DMS53 (cell line): ENCODE measurements at regions not wholly inside any gene's neighbourhood (a gene's known extent, or its start where the extent isn't known, plus 50 kb on each side); places are given as distances from the start of the nearest gene placed in this dataset.
"Not testable (repeated sequence)": the region's sequence is repeated elsewhere in the genome, so short reads cannot be mapped to it uniquely, and the experiment has no call there.

Experiments
- DNase-seq: peaks from one replicate; lab custom pipeline; 2025; lab: John Stamatoyannopoulos, UW

DNA sequence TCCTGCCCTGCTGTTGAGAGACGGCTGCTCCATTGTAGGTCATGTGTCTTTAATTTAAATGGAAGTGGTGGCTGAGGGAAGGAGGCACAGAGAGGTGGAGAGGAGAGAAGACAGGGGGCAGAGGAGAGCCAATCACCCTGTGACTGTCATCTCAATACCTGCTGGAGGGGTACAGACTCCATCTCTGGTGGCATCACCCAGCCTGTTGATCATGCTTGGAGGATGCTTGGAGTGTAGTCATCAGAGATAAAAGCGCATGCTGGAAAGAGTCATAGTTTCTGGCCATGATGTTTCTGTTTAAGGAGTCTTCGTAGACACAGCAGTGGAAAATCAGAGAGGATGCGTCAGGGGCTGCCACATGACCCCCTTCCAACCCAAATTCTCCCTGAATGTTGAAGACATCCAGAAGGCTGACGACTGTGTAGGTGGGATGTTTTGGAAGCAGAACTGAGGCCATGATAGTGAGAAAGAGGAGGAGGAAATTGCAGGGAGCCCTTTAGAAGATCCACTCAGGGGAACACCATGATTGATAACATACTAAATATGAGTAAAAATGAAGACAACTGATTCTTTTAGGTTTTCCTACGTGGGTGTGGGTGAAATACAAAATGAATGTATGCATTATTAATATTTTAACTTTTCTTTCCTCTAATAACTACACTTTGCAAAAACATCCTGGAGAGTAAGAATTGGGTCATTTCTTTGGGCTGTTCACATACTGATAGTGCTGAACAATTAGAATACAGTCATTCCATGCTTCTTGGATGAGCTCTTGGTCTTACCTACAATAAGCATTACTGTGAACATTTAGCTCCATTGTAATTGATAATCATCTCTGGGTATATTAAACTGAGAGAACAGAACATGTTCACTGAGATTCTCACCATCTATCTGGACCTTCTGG is 210.6 kb upstream of the ATP10A start:
- DNase-seq, result no peak

DNA sequence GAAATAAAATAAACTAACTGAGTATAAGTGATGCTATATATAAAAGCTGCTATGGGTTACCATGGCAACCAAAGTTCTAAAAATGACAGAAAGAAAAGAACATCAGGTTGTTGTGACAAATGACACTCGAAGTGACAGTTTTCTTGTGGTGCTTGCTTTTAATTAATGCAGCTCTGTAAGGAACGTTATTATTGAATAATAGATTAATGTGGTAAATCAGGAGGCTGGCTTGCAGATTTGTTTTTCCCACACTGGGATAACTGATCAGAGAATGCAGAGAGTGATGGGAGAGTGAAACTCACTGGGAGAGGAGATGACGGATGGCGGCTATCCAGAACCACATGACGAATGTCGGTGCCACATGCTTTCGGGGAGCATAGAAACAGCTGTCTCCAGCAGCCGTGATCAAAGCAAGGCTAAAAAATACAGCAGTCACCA is 207.0 kb upstream of the ATP10A start:
- no peak for DNase-seq

DNA sequence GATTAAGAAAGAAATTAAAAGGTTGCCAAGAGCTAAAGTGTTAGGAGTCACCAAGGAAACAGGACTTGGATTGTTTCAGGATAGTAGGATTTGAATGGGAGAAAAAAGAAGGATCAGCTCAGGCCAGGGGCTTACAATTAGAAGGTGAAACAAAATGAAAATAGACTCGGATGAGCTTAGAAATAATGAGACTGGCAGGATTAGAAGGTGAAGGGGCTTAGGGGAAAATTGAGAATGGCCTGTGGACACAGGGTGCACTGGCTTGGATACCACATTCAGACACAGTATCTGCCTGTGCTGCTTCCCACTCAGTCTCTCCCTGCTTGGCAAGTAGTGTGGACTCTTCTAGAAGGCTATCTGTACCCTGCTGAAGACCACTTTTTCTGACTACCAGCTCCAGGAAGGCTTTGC is 206.1 kb upstream of the ATP10A start:
- DNase-seq, result no peak

DNA sequence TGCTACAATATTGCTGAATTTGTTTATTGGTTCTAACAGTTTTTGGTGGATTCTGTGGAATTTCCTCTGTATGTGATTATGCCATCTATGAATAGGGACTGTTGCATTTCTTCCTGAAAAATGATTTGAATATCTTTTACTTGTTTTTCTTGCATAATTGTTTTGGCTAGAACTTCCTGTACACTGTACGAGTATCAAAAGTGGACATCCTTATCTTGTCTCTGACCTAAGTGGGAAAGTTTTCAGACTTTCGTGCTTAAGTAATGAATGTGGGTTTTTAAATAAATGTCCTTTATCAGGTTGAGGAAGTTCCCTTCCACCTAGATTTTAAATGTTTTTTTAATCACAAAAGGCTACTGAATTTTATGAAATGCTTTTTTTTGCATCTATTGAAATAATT is 203.8 kb upstream of the ATP10A start:
- DNase-seq, result no peak

DNA sequence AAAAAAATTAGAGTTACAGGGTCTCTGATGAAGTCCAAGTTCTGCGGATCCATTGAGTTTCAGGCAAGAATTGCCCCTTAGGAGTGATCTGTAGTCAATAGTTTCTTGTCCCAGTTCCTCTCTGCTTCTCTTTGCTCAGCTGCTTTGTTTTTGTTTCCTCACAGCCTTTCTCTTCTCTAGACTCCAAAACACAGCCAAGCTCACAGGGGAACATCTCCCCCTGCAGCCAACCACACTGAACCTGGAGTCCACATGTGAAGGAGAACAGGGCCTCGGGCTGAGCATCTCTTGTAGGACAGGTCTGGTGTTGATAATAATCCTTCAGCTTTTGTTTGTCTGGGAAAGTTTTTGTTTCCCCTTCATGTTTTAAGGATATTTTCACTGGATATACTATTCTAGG is 202.6 kb upstream of the ATP10A start:
- DNase-seq, result no peak

DNA sequence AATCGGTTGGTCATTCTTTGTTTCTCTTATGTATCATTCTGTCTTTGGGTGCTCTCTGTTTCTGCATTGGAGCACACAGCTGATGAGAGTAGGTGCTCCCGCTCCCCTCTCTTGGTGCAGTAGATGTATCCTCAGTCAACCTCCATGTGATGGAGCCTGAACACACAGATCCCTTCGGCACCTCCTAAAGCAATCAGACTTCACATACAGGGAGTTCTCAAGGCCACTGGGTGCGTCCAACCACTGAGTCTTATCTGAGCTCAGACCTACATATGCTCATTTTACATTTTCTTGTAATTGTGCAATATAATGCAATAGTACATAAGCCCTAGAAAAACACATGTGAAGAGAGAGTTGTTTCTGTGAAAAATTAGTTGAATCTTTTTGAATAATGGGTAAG is 198.1 kb upstream of the ATP10A start:
- DNase-seq, result no peak

DNA sequence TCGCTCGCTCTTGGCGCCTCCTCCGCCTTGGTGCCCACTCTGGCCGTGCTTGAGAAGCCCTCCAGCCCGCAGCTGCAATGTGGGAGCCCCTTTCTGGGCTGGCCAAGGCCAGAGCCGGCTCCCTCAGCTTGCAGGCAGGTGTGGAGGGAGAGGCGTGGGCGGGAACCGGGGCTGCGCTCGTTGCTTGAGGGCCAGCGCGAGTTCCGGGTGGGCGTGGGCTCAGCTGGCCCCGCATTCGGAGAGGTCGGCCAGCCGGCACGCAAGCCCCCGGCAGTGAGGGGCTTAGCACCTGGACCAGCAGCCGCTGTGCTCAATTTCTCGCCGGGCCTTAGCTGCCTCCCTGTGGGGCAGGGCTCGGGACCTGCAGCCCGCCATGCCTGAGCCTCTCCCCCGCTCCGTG is 193.6 kb upstream of the ATP10A start:
- not testable (repeated sequence) for DNase-seq

DNA sequence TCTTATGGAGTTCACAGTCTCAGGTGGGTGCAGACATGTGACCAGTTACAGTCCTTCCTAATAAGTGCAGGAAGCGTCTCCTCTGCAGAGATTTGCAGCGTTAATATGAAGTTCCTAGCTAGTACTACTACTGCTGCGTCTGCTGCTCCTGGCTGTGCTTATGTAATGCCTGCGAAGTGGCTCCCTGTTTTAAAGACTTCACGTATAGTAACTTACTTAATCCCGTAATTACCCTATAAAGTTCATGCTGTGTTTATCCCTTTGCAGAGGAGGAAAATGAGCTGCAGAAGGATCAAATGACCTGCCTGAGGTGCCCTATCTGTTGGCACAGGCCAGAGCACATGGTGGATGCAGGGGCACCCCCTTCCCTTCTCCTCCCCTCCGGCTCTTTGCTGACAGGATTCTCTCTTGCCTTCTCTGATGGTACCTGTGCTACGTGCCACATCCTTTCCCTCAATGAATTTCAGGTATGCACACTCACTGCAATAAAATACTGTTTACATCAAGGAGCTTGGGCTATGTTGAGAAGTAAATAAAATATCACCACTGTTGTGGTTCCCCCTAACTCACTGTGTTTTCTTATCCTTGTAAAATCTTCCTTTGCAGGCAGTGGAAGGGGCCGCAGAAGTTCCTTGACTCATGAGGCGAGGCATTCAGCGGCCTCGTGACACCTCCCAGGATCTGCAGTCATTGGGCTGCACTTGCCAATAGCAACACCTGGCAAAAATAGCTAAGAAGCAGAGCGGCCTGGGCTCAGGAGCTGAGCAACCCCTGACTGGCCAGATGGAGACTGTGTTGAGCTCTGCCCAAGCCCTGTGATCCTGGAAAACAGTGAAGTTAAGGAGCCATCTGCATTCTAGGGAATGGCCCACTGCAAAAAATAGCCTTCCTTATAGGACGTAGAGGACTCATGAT is 188.9 kb upstream of the ATP10A start:
- no peak for DNase-seq

DNA sequence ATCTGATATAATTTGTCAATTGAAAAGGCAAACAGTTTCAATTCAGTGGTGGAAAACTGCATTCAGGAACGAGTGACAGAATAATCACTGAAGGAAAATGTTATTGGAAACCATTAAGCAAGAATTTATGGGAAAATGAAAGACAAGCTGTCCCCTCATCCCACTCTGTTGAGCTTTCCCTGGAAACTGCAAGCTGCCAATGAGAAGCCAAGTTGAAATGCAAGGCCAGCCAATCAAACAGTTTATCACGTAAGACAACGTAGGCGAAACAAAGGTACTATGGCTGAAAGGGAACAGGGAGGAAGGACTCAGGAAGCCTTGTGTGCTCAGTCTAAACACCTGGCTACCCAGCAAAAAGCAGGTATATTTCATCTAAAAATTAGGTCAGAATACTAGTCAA is 187.9 kb upstream of the ATP10A start:
- DNase-seq, result no peak

DNA sequence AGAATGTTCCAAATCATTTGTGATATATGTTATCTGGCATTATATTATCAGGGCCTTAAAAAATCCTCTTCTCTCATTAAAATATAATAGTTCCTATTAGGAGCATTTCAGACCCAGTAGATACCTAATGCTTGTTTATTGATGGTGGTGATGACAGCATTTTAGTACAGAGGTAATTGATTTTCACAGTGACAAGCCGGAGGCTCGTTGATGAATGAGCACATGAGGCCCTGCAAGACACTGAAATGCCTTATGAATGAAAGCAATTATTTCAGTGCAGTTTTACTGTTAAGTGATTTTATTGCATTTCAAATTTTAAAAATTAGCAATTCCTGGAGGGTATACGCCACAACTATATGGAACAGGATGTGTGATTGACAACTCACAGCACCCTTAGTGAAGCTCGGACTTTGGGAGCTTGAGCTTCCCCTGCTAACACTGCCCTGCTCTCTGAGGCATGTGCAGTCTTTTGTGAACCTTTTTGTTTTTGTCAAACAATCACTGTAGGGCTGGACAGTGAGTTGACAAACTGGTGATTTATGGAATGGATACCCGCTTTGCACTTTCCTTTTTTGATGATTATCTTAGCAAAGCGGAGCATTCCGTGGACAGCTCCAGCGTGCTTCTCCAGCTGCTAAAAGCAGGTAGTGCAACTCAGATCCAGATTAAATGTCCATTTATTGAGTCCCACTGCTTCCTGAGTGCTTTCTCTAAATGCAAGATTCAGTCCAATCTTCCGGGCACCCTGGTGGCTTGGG is 187.0 kb upstream of the ATP10A start:
- no peak for DNase-seq

DNA sequence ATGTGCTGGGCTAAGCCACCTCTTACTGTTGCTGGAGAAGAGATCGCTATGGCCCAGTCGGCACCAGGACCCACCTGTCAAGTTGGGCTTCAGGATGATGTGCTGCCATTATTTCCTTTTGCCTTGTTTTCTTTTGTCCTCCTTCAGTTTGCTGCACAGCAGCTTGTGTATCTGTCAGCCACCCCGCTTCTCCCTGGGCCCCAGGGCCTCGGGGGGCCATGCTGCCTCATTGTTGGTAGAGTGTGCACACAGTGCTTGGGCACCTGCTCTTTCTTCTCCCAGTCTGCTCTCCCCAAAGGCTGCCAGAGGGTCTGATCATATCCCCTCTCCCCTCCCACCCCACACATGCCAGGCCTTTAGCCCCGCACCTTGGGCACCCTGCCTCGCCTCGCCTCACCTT is 185.5 kb upstream of the ATP10A start:
- DNase-seq, result no peak

DNA sequence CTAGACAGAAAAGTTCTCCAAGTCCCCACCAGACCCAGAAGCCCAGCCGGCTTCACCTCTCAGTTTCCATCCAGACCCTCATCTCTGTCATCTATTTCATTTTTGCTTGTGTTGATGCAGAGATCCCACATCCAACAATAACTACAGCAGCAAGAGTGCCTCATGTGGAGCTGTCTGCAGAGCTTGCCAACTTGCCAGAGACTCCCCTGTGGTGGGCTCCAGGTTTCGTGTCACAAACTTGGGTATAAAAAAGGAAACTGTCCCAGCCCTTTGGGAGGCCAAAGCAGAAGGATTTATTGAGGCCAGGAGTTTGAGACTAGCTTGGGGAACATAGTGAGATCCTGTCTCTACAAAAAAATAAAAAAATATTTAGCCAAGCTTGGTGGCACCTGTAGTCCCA is 182.4 kb upstream of the ATP10A start:
- no peak for DNase-seq

DNA sequence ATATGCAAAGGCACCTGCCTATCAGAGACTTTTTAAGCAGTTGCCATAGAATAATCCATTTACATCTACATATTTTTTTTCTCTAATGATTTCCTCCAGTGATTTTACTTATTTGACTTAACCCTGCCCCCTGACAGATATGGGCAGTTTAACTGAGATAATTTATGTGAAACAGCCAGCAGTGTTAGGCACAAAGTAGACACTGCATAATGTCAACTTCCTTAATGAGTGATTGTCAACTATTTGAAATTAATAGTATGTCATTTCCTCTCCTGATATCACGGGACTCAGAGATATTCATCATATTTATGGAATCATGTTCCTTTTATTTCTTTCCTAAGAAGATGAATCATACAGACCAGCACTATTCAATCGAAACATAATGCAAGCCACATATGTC is 179.9 kb upstream of the ATP10A start:
- DNase-seq, result no peak

DNA sequence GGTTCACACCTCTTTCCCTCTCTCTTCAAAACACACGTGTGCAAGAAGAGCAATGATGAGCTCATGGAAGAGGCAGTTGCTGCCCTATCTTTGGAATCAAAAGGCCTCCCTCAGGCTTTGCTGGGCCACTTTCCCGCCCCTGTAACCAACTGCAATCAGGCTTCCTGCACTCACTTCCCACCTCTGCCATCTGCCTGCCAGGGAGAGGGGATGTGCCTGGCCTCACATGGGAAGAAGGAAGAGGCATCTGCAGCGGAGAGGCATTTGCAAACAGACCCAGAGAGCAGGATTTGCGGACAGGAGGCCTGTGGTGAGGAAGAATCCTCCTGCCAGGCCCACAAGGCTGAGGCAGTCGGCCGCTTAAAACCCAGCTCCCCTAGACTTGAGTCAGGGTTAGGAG is 175.6 kb upstream of the ATP10A start:
- DNase-seq, result no peak

DNA sequence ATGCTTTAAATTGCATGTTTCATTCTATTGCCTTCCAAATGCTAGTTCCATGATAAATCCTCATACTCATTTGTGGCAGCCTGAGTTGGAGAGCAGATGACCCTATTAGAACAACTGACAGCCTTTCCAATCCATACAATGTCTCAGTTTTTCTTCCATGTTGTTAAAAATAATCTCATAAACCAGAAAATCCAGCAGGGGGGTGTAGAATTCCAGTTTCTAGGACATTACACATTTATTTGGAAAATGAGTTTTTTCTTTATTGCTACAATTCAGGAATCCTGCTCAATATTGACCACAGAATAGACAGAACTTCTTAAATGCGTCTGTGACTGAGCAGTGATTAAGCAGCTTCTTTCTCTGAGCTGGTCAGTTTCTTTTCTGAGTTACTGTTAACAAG is 174.2 kb upstream of the ATP10A start:
- DNase-seq, result no peak

DNA sequence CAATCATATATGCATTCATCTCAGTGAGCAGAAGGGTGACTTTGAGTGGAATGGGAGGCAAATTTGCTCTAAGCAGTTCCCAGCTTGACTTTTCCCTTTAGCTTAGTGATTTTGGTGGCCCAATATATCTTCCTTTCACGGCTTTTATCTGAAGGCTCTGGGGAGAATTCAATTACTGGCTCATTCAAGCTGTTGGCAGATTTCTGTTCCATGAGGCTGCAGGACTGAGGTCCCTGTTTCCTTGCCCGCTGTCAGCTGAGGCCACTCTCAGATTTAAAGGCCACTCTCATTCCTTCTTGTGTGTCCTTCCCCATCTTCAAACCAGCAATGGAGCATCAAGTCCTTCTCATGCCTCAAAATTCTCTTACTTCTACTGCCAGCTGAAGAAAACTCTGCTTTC is 170.4 kb upstream of the ATP10A start:
- DNase-seq, result no peak

DNA sequence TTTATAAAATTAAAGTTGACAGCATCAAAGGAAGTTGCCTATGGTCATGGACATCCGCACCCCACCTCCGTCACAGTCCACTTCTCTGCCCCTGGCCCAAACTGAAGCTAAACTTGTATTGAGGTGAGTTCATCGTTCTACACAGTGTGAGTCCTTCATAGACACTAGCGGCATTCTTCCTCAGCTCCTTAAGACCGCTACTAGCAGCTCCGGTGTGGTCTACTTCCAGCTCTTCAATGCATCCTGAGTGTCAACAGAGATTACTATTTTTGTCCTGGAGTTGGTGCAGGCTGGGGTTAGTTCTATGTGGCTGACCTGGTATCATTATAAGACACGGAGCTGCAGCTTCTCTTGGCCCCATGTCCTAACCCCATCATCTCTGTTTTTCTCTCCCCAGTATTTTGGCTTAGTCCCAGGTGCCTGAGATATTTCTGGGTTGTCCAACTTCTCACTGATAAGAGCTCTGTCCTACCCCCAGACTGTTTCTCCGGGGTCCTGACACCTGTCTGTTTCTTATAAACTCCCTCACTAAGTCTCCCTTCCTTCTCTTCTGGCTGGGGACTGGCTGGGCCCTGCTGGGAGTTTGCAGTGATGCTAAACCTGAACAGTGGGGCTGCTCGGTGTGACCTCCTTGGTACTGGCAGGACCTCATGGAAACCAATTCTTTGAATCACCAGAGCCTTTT is 169.2 kb upstream of the ATP10A start:
- no peak for DNase-seq

DNA sequence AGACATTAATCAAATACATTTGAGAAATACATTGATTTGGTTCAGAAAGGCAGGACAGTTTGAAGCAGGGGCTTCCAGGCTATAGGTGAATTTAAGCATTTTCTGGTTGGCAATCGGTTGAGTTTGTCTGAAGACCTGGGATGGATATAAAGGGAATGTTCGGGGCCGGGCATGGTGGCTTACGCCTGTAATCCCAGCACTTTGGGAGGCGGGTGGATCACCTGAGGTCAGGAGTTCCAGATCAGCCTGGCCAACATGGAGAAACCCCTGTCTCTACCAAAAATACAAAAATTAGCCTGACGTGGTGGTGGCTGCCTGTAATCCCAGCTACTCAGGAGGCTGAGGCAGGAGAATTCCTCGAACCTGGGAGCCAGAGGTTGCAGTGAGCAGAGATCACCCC is 166.5 kb upstream of the ATP10A start:
- not testable (repeated sequence) for DNase-seq

DNA sequence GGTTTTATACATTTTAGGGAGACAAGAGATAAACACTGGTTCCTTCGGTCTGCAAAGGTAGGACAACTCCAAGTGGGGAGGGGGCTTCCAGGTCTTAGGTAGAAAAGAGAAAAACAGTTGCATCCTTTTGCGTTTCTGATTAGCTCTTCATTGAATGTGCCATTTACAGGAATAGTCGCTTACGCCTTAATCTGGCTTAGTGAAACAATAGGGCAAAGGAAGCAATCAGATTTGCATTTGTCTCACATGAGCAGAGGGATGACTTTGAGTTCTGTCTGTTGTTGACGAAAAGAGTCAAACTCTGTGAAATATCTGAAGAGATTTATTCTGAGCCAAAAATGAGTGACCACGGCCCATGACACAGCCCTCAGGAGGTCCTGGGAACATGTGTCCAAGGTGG is 166.0 kb upstream of the ATP10A start:
- no peak for DNase-seq

DNA sequence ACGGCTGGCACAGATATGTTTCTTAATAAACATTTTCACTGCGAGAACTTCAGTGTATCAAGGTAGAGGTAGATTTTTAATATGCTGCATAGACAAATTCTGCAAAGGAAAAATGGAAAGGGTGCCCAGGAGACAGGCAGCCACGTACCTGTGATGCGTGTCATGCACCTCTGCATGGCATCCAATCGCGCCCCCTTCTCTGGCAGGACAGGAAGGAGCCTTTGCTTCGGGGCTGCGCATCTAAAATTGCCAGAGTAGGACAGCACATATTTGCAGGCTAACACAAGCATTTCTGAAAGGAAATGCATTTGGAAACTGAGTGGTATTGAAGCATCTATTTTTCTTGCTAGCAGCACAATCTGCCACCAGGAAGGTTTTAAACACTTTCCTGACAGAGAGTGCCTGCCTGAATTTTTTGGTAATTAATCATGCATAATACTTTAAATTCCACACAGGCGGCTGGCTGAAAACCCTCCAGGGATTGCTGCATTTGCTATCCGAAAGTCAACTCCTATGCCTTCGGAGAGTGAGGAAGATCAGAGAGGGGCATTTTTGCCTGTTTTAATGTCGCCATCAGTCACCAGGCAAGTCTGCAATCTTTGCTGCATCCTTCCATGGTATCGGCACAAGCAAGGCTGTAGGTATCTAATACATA is 165.1 kb upstream of the ATP10A start:
- DNase-seq, result no peak

DNA sequence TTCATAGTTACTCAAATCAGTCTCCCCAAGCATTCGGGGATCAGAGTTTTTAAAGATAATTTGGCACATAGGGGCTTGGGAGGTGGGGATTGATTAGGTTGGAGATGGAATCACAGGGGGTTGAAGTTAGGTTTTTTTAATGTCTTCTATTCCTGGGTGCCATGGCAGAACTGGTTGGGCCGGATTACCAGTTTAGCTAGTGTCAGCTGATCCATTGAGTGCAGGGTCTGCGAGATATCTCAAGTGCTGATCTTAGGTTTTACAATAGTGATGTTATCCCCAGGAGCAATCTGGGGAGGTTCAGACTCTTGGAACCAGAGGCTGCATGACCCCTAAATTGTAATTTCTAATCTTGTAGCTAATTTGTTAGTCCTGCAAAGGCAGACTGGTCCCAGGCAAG is 163.5 kb upstream of the ATP10A start:
- not testable (repeated sequence) for DNase-seq
